GM18867 (cell line): ENCODE measurements at regions not wholly inside any gene's neighbourhood (a gene's known extent, or its start where the extent isn't known, plus 50 kb on each side); places are given as distances from the start of the nearest gene placed in this dataset.

ENCODE experiments used
- ATAC-seq: cut with Tn5 transposase; IDR thresholded peaks from one replicate; pipeline ENCODE4 v1.9.1; 2021; ENCODE audit warnings: mild to moderate bottlenecking, moderate library complexity; ENCODE audit not compliant: unreplicated experiment

- ATAC-seq: no peak
Observed at GRCh38 chr6:18752278-18753068, 365.3 kb downstream of the RNF144B start.

GRCh38 chr6:18753076-18753475, 365.9 kb downstream of the RNF144B start:
- no peak for ATAC-seq

GRCh38 chr6:18763086-18763485, 375.9 kb downstream of the RNF144B start:
- ATAC-seq: no peak

GRCh38 chr6:18784794-18785193, 397.6 kb downstream of the RNF144B start:
- no peak for ATAC-seq

- ATAC-seq: no peak
Observed at GRCh38 chr6:18785810-18786490, 398.8 kb downstream of the RNF144B start.

- no peak for ATAC-seq
Observed at GRCh38 chr6:18792866-18793265, 405.7 kb downstream of the RNF144B start.

- ATAC-seq: no peak
Observed at GRCh38 chr6:18795726-18796125, 408.6 kb downstream of the RNF144B start.

GRCh38 chr6:18820725-18821124, 433.6 kb downstream of the RNF144B start:
- no peak for ATAC-seq

GRCh38 chr6:18823782-18824386, 436.7 kb downstream of the RNF144B start:
- ATAC-seq: no peak

- no peak for ATAC-seq
Observed at GRCh38 chr6:18829272-18829870, 442.2 kb downstream of the RNF144B start.

GRCh38 chr6:18835976-18836375, 448.8 kb downstream of the RNF144B start:
- no peak for ATAC-seq

GRCh38 chr6:18837013-18837412, 449.9 kb downstream of the RNF144B start:
- ATAC-seq: no peak

GRCh38 chr6:18842534-18842933, 455.4 kb downstream of the RNF144B start:
- no peak for ATAC-seq

- ATAC-seq: no peak
Observed at GRCh38 chr6:18845896-18846295, 458.7 kb downstream of the RNF144B start.

GRCh38 chr6:18846327-18846726, 459.2 kb downstream of the RNF144B start:
- no peak for ATAC-seq

- no peak for ATAC-seq
Observed at GRCh38 chr6:18861204-18861603, 474.1 kb downstream of the RNF144B start.

GRCh38 chr6:18883268-18883667, 496.1 kb downstream of the RNF144B start:
- ATAC-seq: no peak

- ATAC-seq: no peak
Observed at GRCh38 chr6:18883851-18884250, 496.7 kb downstream of the RNF144B start.

- no peak for ATAC-seq
Observed at GRCh38 chr6:18893540-18894269, 506.6 kb downstream of the RNF144B start.

- ATAC-seq: no peak
Observed at GRCh38 chr6:18897350-18897749, 510.2 kb downstream of the RNF144B start.

- no peak for ATAC-seq
Observed at GRCh38 chr6:18904681-18905080, 517.5 kb downstream of the RNF144B start.
